GM10266 (cell line): ENCODE measurements at regions not wholly inside any gene's neighbourhood (a gene's known extent, or its start where the extent isn't known, plus 50 kb on each side); places are given as distances from the start of the nearest gene placed in this dataset.
"Not testable (repeated sequence)": the region's sequence is repeated elsewhere in the genome, so short reads cannot be mapped to it uniquely, and the experiment has no call there.

Experiments
- DNase-seq: peaks from one replicate; pipeline ENCODE4 v3.0.0; 2012; ENCODE audit errors: extremely low spot score
- TF ChIP-seq, protein P1 (sequence below): IDR thresholded peaks from 2 replicates; pipeline ENCODE4 v1.5.1; 2012; ENCODE audit warnings: mild to moderate bottlenecking, low read depth; ENCODE audit not compliant: control insufficient read depth, insufficient read depth; ENCODE audit errors: missing control alignments

DNA sequence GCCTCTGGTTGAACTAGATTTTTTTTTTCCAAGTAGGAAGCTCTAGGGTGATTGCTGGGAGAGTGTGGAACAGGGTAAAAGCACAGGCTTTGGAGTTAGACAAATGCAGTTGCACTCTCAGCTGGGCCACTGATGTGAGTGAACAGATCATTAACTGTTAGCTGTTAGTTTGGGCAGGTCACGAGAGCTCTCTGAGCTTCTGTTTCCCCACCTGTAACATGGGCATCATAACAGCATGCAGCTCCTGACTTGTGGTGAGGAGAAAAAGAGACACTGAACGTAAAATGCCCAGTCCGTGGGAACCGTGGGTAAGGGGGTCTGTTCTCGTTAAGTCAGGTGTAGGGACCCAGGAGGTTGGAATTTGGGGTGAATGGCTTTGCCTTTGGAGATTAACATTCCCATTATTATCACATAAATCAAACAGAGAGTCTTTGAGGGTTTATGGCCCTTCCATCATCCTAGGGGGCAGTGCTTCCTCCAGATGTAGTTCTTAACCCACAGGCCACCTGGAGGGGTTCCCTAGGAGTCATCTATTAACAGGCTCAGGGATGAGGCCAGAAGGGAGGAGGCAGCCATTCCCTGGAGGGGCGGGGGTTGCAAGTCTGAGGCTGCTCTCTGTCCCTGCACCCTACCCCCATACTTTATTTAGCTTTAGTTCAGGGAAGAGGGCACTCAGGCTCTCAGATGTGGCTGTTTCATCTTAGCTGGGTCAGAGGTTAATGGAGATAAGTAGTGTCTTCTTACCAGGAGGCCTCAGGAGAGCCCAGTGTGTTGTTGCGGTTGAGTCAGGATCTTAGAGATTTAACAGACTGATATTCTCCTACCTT lies 135.2 kb downstream of the DACT1 start:
- TF ChIP-seq, protein P1, sequence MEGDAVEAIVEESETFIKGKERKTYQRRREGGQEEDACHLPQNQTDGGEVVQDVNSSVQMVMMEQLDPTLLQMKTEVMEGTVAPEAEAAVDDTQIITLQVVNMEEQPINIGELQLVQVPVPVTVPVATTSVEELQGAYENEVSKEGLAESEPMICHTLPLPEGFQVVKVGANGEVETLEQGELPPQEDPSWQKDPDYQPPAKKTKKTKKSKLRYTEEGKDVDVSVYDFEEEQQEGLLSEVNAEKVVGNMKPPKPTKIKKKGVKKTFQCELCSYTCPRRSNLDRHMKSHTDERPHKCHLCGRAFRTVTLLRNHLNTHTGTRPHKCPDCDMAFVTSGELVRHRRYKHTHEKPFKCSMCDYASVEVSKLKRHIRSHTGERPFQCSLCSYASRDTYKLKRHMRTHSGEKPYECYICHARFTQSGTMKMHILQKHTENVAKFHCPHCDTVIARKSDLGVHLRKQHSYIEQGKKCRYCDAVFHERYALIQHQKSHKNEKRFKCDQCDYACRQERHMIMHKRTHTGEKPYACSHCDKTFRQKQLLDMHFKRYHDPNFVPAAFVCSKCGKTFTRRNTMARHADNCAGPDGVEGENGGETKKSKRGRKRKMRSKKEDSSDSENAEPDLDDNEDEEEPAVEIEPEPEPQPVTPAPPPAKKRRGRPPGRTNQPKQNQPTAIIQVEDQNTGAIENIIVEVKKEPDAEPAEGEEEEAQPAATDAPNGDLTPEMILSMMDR: no peak
- no peak for DNase-seq

DNA sequence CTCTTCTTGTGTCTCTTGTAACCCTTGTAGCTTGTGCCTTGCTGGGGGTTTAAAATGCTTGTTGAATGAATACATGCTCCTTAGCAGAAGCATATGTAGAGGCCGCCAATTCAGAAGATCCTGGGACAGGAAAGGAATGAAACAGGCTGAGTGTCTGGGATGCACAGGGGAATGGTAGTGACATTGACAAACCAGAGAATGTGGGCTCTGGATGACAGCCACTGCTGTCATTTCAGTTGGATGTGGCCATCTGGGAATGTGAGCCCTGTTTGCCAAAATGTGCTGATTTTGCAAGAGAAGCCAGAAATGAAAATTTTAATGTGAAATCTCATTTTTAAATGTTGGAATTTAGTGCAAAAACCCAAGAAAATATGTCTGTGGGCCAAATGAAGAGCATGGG lies 136.8 kb downstream of the DACT1 start:
- no peak for DNase-seq
- TF ChIP-seq, protein P1: no peak

DNA sequence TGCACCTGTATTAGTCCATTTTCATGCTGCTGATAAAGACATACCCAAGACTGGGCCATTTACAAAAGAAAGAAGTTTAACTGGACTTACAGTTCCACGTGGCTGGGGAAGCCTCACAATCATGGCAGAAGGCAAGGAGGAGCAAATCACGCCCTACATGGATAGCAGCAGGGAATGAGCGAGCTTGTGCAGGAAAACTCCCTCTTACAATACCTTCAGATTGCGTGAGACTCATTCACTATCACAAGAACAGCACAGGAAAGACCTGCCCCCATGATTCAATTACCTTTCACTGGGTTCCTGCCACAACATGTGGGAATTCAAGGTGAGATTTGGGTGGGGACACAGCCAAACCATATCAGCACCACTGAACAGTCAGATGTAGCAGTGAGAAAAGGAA lies 137.4 kb downstream of the DACT1 start:
- not testable (repeated sequence) for DNase-seq

DNA sequence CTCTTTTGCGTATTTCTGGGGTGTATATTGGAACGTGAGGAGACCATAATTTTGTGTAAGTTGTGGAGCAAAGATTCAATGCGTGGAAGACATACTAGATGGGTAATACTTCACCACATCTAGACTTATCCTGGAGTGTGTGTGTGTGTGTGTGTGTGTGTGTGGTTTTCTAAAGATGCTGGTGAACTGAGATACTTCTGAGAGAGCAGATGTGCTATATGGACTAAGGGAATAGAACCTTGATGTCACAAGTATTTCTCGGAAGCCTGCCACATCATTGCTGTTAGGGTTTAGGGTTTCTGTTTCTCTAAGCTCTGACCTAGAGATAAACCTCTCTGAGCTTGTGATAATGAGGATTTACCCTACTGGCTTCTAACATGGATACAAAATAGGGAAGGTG lies 138.8 kb downstream of the DACT1 start:
- TF ChIP-seq, protein P1: no peak
- DNase-seq: no peak

DNA sequence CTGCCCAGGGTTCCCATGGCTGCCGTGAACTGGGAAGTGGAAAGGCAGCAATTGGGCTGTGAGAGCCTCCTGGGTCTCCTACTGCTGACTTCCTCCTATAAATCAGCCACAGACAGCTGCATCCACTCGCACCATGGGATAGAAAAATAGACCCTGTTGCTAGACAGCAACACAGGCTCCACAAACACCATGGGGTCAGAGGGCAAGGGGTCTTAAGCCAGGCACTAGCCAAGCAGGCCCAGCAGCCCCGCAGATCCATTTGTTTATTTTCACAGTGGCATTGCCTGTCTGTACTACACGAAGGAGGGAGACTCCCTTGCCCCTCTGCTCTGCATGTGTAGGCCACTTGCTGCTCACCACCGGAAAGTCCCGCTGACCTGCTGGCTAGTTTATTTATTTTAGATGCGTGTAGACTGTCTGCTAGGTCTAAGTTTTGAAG lies 139.8 kb downstream of the DACT1 start:
- DNase-seq: no peak
- TF ChIP-seq, protein P1: no peak

DNA sequence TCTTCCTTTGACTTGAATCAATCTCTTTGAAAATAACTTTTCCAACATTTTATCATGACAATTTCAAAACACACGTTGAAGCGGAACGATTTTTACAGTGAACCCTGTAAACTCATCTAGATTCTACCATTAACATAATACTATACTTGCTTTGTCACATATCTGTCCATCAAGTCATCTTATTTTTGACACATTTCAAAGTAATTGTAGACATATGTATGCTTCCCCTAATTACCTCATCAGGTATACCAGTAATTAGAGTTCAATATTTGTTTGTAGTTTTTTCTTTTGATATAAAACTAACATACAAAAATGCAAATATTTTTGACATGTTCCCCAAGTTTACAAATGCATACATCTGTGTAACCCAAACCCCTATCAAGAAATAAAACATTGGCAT lies 140.4 kb downstream of the DACT1 start:
- TF ChIP-seq, protein P1: no peak
- DNase-seq: no peak

DNA sequence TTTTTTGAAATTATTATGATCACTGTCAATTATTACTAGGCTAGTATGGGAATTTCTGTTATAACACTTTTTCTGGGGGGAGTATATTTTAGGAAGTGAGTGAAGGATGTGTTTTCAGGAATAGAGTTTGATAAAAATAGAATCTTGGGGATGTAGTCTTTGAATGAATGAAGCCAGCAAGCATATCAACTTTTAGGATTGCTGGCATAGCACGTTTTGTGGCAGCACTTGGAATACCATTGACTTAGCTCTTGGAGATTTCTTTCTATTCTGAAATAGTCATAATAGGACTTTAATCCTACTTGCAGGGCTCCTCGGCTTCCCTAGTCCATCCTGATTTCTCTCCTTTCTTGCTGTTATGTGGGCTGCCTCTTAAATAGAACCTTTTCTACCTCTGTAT lies 141.6 kb downstream of the DACT1 start:
- no peak for DNase-seq
- TF ChIP-seq, protein P1: no peak
